ENCODE measurements at regions not wholly inside any gene's neighbourhood (a gene's known extent, or its start where the extent isn't known, plus 50 kb on each side); places are given as distances from the start of the nearest gene placed in this dataset.
"Not testable (repeated sequence)": the region's sequence is repeated elsewhere in the genome, so short reads cannot be mapped to it uniquely, and the experiment has no call there.

DNA sequence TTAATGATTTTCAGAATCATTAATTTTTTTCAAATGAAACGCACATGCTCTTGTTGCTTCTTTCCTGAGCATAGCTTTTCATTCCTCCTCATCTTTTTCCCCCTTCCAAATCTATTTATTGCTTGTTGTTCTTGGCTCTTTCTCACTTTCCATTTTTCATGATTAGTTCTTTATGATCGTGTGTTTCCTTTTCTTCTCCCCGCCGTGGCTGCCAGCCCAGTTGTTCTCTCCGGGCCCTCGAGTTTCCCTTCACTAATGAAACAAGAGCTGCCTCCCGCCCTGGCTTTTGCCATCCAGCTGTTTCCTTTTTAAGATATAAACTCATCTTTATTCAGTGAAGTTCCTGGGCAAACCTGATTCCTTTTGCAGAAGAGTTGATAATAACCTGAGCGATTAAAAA lies 170.2 kb upstream of the NR2F2 start:
- in situ Hi-C loops (cut with HindIII; ENCODE audit: low sequenced_read_pairs), result no loop called here

- in situ Hi-C loops (cut with HindIII; ENCODE audit: low sequenced_read_pairs), result no loop called here
These were observed 169.7 kb upstream of the NR2F2 start for GRCh38 chr15:96160800-96161199.

- in situ Hi-C loops (cut with HindIII; ENCODE audit: low sequenced_read_pairs), result no loop called here
These were observed 168.2 kb upstream of the NR2F2 start for GRCh38 chr15:96162322-96162721.

- in situ Hi-C loops (cut with HindIII; ENCODE audit: low sequenced_read_pairs), result no loop called here
These were observed 165.4 kb upstream of the NR2F2 start for GRCh38 chr15:96165081-96165480.

- in situ Hi-C loops (cut with HindIII; ENCODE audit: low sequenced_read_pairs), result no loop called here
These were observed 164.7 kb upstream of the NR2F2 start for GRCh38 chr15:96165775-96166174.

DNA sequence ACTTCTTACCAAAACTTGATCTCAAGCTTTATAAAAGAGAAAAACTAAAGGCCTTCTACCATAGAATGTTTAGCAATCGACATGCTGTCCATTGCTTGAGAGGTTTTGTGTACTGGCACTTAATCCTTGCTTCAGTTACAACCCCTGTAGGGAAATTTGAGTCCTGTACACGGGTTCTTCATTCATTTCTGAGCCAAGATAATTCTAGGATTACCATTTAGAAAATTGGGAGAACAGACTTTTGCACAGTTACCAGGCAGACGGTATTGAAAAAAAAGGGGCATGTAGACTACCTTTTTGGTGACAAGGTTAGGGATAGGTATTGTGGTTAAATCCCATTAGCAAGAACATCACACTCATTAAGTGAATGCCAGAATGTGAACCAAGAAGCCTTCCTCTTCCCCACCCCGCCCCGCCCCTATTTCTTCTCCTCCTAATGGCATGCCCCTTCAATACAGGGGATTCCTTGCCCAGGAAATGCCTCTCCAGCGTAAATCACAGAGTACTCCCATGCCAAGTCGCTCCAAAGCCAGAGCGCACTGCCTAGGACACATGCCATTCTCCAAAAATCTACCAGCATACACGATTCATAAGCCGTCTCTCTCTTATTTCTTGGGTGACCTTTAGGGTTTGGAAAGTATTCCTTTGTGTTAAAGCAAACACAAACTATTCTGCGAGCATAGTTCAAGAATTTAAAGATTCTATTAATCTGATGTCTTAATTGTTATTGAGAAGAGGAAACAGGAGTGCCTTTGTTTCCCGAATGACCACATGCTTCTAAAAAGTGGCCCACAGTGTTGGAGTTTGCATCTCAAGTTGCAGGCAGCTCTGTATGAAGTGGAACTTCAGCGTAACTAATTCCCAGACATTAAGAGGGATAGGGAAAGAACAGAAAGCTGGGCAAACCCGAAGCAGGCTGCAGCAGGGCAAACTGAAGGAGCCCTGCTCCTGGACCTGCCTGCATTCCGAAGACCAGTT lies 164.0 kb upstream of the NR2F2 start:
- in situ Hi-C loops (cut with HindIII; ENCODE audit: low sequenced_read_pairs), result no loop called here

DNA sequence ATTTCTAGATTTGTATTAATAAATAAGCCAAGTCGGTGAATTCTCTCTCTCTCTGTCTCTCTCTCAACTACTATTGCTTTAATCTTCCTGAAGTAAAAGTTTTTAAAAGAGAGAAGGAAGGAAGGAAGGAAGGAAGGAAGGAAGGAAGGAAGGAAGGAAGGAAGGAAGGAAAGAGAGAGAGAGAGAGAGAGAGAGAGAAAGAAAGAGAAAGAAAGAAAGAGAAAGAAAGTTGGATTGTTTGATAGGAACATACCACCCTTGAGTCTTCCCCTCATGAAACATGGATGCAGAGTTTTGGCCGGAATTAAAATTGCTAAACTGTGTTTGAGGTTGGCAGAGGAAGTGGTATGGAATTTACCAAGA lies 159.9 kb upstream of the NR2F2 start:
- in situ Hi-C loops (cut with HindIII; ENCODE audit: low sequenced_read_pairs), result not testable (repeated sequence)

GRCh38 chr15:96170979-96171739 lies 159.3 kb upstream of the NR2F2 start:
- in situ Hi-C loops (cut with HindIII; ENCODE audit: low sequenced_read_pairs), result no loop called here

DNA sequence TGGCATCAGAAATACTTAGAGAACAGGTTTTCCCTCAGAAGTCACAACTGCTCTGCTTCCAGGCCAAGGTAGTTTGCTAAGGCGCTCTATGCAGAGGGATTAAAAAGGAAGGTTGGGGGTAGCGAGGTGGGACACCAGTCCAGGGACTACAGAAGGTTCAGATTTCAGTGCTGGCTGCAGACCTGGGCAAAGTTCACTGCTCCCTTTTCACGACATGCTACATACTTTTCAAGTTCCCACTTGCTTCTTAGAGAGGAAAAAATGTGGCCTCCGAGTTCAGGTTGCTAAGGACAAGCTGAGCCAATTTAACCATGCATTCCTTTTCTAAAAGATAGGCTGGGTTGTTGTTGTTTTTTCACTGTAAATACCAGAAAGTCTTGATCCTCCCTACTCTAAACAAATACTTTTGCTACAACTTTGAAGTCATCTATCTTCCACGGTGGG lies 158.6 kb upstream of the NR2F2 start:
- in situ Hi-C loops (cut with HindIII; ENCODE audit: low sequenced_read_pairs), result no loop called here

DNA sequence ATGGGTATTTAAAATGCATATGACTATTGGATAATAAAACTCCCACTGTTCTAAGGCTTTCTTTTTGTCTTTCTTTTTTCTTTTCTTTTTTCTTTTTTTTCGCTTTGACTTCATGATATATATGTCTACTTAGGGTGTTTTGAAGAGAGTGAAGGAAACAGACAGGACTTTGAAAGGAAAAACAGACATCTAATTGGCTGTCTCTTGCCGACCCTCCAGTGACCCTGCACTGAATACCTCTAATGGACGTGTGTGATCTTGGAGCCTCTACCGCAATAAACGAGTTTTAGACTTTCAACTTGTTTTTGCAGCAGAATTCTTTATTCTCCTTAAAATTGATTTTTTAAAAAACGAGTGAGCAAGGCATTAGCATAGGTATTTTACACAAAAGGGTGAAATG lies 158.1 kb upstream of the NR2F2 start:
- in situ Hi-C loops (cut with HindIII; ENCODE audit: low sequenced_read_pairs), result no loop called here

DNA sequence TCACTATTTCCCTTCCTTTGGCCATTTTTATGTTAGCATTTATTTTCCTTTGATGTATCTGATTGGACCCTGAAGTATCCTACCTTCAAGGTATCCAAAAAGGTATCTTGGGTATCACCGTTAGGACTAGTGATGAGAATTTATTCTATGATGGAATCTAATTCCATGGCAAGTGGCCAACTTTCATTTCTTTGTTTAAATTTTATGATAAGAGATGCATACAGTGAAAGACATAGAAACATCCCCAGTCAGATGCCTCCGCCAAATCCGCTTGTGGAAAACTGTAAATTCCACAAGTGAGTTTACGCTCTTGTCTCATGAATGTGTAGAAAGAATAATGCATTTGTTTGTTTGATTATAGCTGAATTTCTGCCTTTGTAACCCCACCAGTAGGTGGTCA lies 153.7 kb upstream of the NR2F2 start:
- in situ Hi-C loops (cut with HindIII; ENCODE audit: low sequenced_read_pairs), result no loop called here

GRCh38 chr15:96177279-96177678 lies 153.2 kb upstream of the NR2F2 start:
- in situ Hi-C loops (cut with HindIII; ENCODE audit: low sequenced_read_pairs), result no loop called here

DNA sequence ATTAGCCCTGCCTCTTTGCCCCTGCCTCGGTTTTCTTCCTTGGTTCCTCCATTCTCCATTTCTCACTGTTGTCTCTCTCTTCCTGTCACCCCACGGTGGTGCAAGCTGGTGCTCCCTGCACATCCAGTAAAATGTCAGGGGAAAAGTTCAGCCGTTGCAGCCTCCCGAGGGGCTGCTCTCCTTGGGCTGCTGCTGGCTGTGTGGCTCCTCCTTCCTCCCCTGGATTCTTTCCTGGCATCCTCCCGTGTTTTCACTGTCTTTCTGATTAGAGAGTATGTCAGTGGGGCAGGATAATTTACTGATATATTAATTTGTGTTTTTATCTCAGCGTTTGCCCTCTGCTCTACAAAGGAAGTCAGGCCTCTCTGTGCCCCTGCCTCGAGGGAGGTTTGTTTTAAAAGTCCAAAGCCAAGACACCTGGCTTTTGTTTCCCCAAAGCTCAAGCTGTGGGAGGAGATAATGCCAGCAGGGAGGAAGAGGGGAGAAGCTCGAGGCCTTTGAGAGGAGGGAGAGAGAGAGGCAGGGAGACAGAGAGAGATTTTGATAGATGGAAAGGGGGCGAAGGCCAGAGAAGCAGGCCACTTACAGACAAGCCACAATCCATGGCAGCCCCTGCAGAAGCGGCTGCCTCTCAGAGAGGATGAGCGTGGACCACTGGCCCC lies 150.3 kb upstream of the NR2F2 start:
- in situ Hi-C loops (cut with HindIII; ENCODE audit: low sequenced_read_pairs), result no loop called here

DNA sequence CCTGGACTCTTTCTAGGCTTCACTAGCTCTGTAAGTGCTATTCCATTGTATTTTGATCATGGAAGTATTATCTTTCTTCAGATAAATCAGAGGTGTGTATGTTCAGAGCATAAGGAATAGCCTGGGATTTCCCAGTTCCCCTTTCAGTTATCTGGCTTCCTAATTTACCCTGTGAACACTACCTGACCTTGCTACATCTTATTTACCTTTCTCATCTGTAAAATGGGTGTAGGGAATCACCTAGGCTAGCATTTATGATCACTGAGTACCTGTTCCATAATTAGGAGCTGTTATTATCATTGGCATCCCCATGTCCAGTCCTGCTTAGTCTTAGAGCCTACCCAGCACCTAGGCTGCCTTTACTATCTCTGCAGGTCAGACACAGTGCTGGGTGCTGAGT lies 149.3 kb upstream of the NR2F2 start:
- in situ Hi-C loops (cut with HindIII; ENCODE audit: low sequenced_read_pairs), result no loop called here

GRCh38 chr15:96181873-96182301 lies 148.6 kb upstream of the NR2F2 start:
- in situ Hi-C loops (cut with HindIII; ENCODE audit: low sequenced_read_pairs), result no loop called here

- in situ Hi-C loops (cut with HindIII; ENCODE audit: low sequenced_read_pairs), result no loop called here
These were observed 147.6 kb upstream of the NR2F2 start for GRCh38 chr15:96182736-96183513.

DNA sequence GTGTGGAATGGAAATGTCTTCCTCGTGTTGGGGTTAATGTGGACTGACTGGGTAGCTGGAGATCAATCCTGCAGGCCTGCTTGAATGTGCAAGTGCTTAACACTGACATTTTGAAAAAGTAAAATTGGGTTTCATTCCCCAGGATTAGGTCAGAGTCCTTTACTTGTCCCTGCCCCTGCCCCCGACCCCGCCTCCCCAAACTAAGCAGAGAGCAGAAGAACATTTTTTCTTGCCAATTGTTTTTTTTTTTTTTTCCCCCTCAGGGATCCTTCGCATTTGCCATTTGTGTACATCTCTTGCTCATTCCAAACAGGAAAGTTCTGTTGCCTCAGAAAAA lies 147.0 kb upstream of the NR2F2 start:
- in situ Hi-C loops (cut with HindIII; ENCODE audit: low sequenced_read_pairs), result no loop called here

- in situ Hi-C loops (cut with HindIII; ENCODE audit: low sequenced_read_pairs), result no loop called here
These were observed 146.6 kb upstream of the NR2F2 start for GRCh38 chr15:96183867-96184266.

DNA sequence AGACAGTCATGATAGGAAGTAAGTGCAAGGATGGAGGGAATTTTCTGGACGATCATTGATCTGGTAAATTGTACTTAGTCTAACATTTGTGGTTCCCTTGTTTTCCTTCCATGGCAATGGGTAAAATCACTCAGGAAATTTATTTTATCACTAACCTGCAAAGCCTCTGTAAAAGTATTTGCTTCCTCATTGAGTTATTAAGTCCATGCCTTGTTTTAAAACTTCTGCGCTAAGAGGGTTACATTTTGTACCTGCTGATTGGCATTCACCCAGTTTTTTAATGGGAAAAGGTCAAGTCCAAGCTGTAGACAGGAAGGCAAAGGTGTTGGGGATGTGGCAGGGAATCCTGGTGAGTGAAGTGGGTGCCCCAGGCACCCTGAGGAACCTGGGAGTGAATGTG lies 146.2 kb upstream of the NR2F2 start:
- in situ Hi-C loops (cut with HindIII; ENCODE audit: low sequenced_read_pairs), result no loop called here

DNA sequence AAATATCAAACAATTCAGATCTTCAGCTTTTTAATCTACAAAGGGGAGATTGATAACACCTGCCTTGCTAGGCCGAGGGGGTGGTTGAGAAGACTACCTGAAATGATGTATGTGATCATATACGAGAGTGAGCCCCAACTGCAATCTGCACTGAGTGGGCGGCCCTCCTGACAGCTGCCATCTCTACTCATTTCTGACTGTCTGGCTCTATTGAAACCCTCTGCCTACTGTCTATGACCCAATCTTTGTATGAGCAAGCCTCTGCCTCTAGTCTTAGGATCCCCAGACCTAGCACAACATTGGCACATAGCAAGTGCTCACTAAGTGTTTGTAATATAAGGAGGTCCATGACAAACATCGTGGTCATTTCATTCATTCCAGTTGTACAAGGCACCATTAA lies 144.4 kb upstream of the NR2F2 start:
- in situ Hi-C loops (cut with HindIII; ENCODE audit: low sequenced_read_pairs), result no loop called here
